ENCODE measurements at regions not wholly inside any gene's neighbourhood (a gene's known extent, or its start where the extent isn't known, plus 50 kb on each side); places are given as distances from the start of the nearest gene placed in this dataset.
"Not testable (repeated sequence)": the region's sequence is repeated elsewhere in the genome, so short reads cannot be mapped to it uniquely, and the experiment has no call there.

DNA sequence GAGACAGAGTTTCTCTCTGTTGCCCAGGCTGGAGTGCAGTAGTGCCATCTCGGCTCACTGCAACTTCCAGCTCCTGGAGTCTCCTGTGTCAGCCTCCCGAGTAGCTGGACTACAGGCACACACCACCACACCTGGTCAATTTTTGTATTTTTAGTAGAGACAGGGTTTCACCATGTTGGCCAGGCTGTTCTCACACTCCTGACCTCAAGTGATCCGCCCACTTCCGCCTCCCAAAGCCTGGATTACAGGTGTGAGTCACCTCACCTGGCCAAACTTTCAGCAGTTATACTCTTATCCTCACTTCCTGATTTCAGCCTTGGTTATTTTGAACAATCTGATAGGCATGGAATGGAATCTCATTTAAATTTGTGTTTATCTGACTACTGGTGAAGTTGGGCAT is 763.0 kb upstream of the TMEM132C start:
- not testable (repeated sequence) for TF ChIP-seq CTCF, POLR2A (IDR thresholded peaks at IDR 0.05)
